ENCODE measurements at regions not wholly inside any gene's neighbourhood (a gene's known extent, or its start where the extent isn't known, plus 50 kb on each side); places are given as distances from the start of the nearest gene placed in this dataset.

DNA sequence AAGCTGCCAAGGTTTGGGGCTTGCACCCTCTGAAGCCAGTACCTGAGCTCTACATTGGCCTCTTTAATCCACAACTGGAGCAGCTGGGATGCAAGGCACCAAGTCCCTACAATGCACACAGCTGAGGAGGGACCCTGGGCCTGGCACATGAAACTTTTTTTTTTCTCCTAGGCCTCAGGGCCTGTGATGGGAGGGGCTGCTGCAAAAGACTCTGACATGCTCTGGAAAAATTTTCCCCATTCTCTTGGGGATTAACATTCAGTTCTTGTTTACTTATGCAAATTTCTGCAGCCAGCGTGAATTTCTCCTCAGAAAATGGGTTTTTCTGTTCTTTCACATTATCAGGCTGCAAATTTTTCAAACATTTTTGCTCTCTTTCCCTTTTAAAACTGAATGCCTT lies 1072.2 kb downstream of the BRINP3 start:
- TF ChIP-seq FOSB (CRISPR knock-in tag; IDR thresholded peaks at IDR 0.05) (no peak), EP300 (IDR thresholded peaks at IDR 0.05) (no peak), RFX5 (IDR thresholded peaks at IDR 0.05) (no peak), MYC (IDR thresholded peaks at IDR 0.05; ENCODE audit: borderline replicate concordance, low read length) (no peak), ZC3H11A (IDR thresholded peaks at IDR 0.05) (no peak), CHD2 (IDR thresholded peaks at IDR 0.05; ENCODE audit: low read length, partially characterized antibody) (no peak), ZSCAN20 (CRISPR knock-in tag; IDR thresholded peaks at IDR 0.05) (no peak), ESRRA (IDR thresholded peaks at IDR 0.05; ENCODE audit: borderline replicate concordance, low read length) (no peak), PHF8 (IDR thresholded peaks at IDR 0.05; ENCODE audit: borderline replicate concordance, low read depth) (no peak), NPAS2 (CRISPR knock-in tag; IDR thresholded peaks at IDR 0.05; ENCODE audit: borderline replicate concordance) (no peak), CBX8 (IDR thresholded peaks at IDR 0.05) (no peak), RCOR1 (IDR thresholded peaks at IDR 0.05; ENCODE audit: low read depth, low read length) (no peak), HOXA7 (CRISPR knock-in tag; IDR thresholded peaks at IDR 0.05) (no peak)
- TF ChIP-seq, protein P1, sequence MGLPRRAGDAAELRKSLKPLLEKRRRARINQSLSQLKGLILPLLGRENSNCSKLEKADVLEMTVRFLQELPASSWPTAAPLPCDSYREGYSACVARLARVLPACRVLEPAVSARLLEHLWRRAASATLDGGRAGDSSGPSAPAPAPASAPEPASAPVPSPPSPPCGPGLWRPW (IDR thresholded peaks at IDR 0.05) = no peak
- TF ChIP-seq, protein P2, sequence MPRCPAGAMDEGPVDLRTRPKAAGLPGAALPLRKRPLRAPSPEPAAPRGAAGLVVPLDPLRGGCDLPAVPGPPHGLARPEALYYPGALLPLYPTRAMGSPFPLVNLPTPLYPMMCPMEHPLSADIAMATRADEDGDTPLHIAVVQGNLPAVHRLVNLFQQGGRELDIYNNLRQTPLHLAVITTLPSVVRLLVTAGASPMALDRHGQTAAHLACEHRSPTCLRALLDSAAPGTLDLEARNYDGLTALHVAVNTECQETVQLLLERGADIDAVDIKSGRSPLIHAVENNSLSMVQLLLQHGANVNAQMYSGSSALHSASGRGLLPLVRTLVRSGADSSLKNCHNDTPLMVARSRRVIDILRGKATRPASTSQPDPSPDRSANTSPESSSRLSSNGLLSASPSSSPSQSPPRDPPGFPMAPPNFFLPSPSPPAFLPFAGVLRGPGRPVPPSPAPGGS (IDR thresholded peaks at IDR 0.05) = no peak
- TF ChIP-seq, protein P3, sequence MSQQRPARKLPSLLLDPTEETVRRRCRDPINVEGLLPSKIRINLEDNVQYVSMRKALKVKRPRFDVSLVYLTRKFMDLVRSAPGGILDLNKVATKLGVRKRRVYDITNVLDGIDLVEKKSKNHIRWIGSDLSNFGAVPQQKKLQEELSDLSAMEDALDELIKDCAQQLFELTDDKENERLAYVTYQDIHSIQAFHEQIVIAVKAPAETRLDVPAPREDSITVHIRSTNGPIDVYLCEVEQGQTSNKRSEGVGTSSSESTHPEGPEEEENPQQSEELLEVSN (IDR thresholded peaks at IDR 0.05; ENCODE audit: borderline replicate concordance, low read depth) = no peak

DNA sequence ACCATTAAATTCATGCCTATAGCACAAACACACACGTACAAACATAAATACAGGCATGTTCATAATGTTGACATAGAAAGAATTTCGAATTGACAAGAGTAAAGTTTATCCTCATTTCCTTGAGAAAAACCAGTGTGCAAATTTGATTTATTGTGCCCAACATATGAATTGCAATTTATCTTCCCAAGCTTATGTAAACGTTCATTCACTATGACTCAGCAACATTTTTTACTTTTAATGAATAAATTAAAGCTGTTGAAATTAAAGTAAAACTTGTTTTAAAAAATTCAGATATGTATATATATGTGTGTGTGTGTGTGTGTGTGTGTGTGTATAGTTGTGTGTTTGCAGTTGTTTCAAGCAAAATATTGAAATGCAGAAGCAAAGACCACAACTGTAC lies 1067.9 kb downstream of the BRINP3 start:
- FAIRE-seq = no peak
- peak in 1 of 2 experiments; percentile 8 for DNase-seq (ENCODE audit: low read depth in 1 of 2, low spot score in 1 of 2)
- ChIA-PET POLR2A (no interaction called here), CTCF (no interaction called here)
- ATAC-seq = no peak
- Histone ChIP-seq H3K27ac (peak overlapping the region; percentile 26 to 47; a peak in 3 of 6 replicates), H3K9me3 (0 out of 3 replicates have a peak, but pooled peaks cover 3% of the 10 kb centered on the region), H3K4me3 (no peak overlapping the region), H3K4me1 (peaks cover 7% of the 10 kb centered on the region; the same call in 1 of the 3 replicates), H3K4me2 (peak overlapping the region; percentile 20; the same call in 1 of the 3 replicates)
- WGBS (ENCODE audit: missing lambda C conversion rate) = 20% methylated on average over 3 of the region's 3 CpGs
- TF ChIP-seq FOXS1 (CRISPR knock-in tag; IDR thresholded peaks at IDR 0.05) (no peak), TFCP2L1 (CRISPR knock-in tag; IDR thresholded peaks at IDR 0.05) (no peak), POLR2A (IDR thresholded peaks at IDR 0.05; ENCODE audit: low read length) (no peak), CEBPB (IDR thresholded peaks at IDR 0.05) (no peak), ZSCAN20 (CRISPR knock-in tag; IDR thresholded peaks at IDR 0.05) (no peak), ZFP36 (IDR thresholded peaks at IDR 0.05; ENCODE audit: borderline replicate concordance, partially characterized antibody) (no peak), MAFK (IDR thresholded peaks at IDR 0.05; ENCODE audit: partially characterized antibody) (peak; percentile 89), HEYL (CRISPR knock-in tag; IDR thresholded peaks at IDR 0.05) (no peak), RARB (CRISPR knock-in tag; IDR thresholded peaks at IDR 0.05) (no peak), EP300 (IDR thresholded peaks at IDR 0.05) (no peak), GATA3 (IDR thresholded peaks at IDR 0.05; ENCODE audit: borderline replicate concordance) (no peak), NFE2L2 (conservative IDR thresholded peaks at IDR 0.05; ENCODE audit: low read length) (peak; percentile 85), EHF (CRISPR knock-in tag; IDR thresholded peaks at IDR 0.05) (no peak), RFX5 (IDR thresholded peaks at IDR 0.05) (no peak)
- TF ChIP-seq, protein P4, sequence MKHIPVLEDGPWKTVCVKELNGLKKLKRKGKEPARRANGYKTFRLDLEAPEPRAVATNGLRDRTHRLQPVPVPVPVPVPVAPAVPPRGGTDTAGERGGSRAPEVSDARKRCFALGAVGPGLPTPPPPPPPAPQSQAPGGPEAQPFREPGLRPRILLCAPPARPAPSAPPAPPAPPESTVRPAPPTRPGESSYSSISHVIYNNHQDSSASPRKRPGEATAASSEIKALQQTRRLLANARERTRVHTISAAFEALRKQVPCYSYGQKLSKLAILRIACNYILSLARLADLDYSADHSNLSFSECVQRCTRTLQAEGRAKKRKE (CRISPR knock-in tag; IDR thresholded peaks at IDR 0.05; ENCODE audit: low read depth) = no peak
- TF ChIP-seq, protein P1 (IDR thresholded peaks at IDR 0.05) = no peak
- TF ChIP-seq, protein P5, sequence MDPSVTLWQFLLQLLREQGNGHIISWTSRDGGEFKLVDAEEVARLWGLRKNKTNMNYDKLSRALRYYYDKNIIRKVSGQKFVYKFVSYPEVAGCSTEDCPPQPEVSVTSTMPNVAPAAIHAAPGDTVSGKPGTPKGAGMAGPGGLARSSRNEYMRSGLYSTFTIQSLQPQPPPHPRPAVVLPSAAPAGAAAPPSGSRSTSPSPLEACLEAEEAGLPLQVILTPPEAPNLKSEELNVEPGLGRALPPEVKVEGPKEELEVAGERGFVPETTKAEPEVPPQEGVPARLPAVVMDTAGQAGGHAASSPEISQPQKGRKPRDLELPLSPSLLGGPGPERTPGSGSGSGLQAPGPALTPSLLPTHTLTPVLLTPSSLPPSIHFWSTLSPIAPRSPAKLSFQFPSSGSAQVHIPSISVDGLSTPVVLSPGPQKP (IDR thresholded peaks at IDR 0.05; ENCODE audit: low read depth, low read length) = no peak

More for the DNA sequence above, 1072.2 kb downstream of the BRINP3 start:
- POLR2A ChIA-PET = no interaction called here
- FAIRE-seq (no peak), ATAC-seq (no peak), DNase-seq (ENCODE audit: low read depth in 1 of 2, low spot score in 1 of 2) (no peak)
- CTCF ChIA-PET = interaction anchor here (0.7 kb wide), 1 partner anchor 159 kb away, joined by 4 read pairs; no protein-coding TSS in a partner anchor
- Histone ChIP-seq H3K27ac (no peak overlapping the region), H3K9me3 (no peaks in the 10 kb centered on the region), H3K4me3 (no peak overlapping the region), H3K4me1 (peaks cover 7% of the 10 kb centered on the region; the same call in 1 of the 3 replicates), H3K4me2 (no peak overlapping the region)
- WGBS (ENCODE audit: missing lambda C conversion rate) = 78% methylated on average over 1 of the region's 1 CpG

Measured in A549 (cell line).